Stimulated activated CD4-positive, alpha-beta T cell treated with anti-CD3 and anti-CD28 coated beads, Interleukin-1b, Interleukin-23, amount 100 ng/mL, for 1 hour (primary cell): ENCODE measurements at regions not wholly inside any gene's neighbourhood (a gene's known extent, or its start where the extent isn't known, plus 50 kb on each side); places are given as distances from the start of the nearest gene placed in this dataset.
"Not testable (repeated sequence)": the region's sequence is repeated elsewhere in the genome, so short reads cannot be mapped to it uniquely, and the experiment has no call there.

ENCODE experiments used
- DNase-seq, 2 donors: peaks; one replicate each; pipeline ENCODE4 v3.0.0-alpha.2; 2020; ENCODE audit warnings: low read depth in 2 of 2

- no peak for DNase-seq
Measured at GRCh38 chr1:234960722-234961455, 167.7 kb downstream of the TOMM20 start.

DNA sequence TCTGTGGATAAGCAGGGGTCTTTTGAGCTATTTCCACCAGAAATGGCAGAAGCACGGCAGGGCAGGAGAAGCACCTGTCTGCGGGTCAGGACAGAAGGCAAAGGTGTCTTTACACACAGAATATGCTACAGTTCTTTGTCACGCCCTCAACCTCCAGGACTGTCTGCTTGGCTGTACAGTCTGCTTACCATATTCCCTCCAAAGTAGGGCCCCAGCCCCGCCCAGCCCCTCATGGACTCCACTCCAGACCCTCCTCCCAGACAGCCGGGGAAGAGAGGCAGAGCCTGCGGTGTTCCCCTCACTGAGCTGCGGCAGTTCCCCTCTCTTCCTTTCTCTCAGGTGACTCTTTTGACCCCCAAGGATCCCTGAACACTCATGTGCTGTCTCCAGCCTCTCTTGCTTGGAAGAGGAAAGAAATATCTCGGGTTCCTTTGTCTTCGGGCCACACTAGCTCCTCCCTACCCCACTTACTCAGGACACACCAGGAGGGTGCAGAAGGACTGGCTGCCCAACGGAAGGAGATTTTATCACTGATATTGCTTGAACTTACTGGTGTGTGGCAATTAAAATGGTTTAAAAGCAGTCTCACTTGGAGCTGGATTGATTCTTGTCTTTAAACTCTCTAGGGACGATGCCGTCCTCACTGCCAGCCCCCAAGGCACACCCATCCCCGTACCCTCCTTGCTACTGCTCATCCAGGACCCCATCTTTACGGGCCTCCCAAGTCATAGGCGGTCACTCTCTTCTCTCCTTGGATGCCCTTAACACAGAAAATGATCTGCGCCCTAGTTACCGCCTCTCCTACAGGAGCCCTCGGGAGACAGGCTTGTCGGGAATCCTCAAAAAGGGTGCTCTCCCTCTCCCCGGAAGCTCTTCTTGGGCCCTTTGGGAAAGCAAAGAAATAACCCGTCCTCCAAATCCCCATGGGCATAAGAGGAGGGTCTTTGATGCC, 169.7 kb downstream of the TOMM20 start:
- DNase-seq, result no peak

DNA sequence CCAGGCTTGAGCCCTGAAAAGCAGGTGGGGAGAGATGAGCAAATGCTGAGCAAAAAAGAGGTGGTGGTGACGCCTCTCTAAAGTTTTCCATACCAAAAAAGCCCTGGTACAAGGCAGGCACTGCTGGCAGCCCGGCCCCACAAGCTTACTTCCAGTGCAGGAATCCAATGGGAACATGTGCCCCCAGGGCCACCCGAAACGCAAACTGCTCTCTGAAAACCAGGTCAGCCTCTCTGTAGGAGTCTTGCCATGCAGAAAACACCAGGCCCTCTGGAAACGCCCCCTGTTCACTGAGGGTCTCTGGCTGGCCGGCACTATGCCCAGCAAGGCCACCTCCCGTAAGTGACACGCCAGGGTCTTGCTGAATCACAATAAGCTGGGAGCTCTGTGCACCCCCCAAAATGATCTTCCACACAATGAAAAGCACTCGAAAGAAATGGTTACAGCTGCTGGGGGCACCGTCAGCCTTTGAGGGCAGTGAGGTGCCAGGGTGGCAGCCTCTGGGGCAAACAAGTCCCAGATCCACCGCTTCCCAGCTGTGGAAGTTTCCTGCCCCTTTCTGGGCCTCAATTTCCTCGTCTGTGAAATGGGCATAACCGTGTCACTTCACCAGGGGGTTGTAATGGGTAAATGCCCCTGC, 170.5 kb downstream of the TOMM20 start:
- no peak for DNase-seq

GRCh38 chr1:234957330-234958065, 171.1 kb downstream of the TOMM20 start:
- DNase-seq, result no peak

DNA sequence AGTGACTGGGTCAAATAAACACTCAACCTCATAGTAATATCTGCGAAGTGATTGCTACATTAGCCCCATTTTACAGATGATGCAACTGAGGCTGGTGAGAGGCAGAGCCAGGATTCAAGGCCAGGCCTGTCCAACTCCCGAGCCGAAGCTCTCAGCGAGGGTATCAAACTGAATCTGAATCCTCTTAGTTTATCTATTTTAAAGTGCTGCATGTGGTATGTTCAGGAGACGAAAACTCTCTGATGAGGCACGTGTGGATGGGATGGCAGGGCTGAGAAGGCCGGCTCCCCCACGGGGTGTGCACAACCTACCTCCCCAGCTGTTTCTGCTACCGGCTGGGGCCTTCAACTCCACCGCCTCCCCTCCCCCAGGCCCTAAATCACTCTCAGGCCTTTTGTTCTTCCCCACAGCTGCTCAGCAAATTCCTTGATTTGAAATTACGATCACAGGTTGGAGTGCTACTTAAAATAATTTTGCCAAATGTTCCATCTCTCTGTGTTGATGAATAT, 171.8 kb downstream of the TOMM20 start:
- no peak for DNase-seq

DNA sequence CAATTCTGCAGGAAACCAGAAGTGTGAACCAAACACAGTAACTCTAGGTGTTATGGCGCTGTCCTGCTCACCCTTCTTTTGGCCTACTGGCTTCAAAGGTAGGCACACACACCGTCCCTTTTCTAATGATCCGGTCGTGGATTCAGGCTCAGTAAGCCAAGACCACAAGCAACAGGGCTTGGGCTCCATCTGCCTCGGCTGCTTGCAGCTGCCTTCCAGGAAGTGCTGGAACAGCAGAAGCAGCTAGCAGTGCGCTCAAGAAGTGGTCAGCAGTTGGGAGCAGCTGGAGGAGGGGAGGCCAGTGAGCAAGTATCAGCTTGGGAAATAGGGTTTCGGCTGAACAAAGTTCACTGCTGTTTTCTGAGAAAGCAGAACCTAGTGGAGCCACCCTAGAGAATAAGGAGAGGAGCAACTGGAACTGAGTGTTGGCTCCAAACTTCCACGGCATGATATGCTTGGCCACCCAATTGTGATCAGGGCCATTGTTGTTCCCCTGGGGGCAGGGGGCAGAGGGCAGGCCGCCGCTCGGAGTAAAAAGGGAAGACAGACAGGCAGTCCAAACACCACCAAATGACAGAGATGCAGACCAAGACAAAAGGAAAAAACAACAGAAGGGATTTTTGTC, 173.4 kb downstream of the TOMM20 start:
- DNase-seq, result no peak

DNA sequence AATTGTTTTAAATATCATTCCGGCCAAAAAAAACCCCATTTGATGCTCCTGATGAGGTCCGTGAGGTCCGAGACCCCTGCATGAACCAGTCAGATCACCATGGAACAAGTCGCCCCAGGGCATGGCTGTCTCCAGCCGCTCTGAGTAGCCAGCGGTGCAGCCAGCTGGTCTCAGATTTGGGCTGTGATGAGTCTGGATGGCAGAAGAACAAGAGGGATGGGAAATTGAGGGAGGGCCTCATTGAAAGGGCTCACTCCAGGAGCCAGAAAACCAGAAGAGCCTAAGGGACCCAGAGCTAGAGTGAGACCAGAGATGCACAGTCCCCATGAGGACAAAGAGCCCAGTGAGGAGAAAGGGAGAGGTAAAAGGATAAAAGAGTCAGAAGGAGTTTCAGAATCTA, 174.0 kb downstream of the TOMM20 start:
- DNase-seq, result no peak

DNA sequence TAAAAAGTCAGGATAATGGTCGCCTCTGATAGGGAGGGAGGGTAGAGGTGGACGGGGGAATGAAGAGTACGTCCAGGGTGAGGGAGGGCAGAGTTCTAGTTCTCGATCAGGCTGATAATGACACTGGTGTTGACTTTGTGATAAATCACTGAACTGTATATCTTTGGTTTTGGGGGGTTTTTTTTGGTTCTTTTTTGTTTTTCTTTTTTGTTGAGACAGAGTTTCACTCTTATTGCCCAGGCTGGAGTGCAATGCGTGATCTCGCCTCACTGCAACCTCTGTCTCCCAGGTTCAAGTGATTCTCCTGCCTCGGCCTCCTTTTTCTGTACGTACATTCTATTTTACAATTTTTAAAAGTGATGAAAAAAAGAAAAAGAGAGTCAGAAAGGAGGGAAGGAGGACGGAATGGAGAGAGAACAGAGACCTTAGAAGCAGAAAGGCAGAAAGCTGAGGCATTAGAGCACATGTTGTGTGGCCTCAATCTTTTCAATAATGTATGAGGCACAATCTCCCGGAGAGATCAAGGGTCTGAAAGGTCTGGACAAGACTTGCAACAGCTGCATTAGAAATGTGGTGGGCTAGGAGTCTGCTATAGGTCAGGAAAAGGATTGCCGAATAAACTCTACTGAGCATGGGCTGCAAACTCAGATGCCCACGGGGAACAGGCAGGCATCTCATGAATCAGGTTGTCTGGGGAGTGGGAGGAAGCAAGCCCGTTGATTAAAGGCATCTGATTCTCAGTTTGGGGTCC, 174.8 kb downstream of the TOMM20 start:
- DNase-seq, result no peak

DNA sequence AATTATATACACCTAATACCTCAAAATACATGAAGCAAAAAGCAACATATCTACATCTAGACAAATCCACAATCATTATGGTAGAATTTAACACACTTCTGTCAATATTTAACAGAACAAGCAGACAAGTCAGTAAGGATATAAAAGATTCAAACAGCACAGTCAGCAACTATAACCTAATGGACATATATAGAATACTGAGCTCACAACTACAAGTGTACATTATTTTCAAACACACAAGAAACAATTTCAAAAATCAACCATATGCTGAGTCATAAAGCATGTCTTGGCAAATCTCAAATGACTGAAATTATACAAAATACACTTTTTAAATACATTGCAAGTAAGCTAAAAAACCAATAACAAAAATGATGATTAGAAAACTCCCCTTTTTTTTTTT, 178.0 kb downstream of the TOMM20 start:
- DNase-seq, result no peak

DNA sequence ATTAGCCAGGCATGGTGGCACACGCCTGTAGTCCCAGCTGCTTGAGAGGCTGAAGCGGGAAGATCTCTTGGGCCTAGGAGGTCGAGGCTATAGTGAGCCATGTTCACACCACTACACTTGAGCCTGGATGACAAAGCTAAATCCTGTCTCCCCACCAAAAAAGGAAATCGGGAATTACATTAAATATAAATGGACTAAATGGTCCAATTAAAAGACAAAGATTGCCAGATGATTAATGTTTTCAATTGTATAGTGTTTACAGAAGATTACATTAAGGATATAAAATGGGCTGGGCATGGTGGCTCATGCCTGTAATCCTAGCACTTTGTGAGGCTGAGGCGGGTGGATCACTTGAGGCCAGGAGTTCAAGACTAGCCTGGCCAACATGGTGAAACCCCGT, 179.1 kb downstream of the TOMM20 start:
- DNase-seq, result not testable (repeated sequence)

DNA sequence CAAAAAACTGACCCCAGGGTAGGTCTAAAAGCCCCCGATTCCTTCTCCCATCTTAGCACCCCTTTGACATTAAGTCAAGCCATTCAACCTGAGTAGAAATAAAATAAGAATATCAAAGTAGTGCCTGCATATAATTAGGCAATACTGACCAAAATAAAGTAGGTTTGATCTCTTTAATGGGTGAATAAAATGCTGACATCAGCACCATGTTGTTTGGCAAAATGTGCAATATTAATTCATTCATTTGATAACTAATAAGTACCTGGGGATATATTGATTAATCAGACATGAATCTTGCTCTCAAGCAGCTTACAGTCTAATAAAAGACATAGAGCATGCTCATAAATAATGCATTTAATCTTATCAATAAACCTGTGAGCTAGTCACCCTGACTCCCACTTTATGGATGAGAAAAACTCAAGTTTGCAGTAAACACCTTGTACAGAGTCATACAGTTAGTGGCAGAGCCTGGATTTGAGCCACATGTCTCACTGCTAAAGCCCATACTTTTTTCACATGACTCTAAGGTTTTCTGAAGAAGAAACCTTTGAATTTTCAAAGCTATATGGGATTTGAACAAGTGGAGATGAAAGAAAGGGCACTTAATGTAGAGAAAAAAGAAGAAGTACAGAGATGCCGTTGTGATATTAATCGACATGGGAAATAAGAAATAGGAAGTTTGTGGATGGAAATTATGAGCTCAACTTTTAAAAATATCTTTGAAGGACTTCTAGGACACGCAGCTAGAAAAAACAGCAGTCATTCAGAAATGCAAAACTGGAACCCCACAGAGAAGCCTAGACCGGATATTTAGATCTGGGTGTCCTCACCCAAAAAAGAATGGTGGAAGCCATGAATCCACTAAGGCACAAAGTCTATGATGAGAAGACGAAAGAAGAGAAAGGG, 183.9 kb downstream of the TOMM20 start:
- no peak for DNase-seq

DNA sequence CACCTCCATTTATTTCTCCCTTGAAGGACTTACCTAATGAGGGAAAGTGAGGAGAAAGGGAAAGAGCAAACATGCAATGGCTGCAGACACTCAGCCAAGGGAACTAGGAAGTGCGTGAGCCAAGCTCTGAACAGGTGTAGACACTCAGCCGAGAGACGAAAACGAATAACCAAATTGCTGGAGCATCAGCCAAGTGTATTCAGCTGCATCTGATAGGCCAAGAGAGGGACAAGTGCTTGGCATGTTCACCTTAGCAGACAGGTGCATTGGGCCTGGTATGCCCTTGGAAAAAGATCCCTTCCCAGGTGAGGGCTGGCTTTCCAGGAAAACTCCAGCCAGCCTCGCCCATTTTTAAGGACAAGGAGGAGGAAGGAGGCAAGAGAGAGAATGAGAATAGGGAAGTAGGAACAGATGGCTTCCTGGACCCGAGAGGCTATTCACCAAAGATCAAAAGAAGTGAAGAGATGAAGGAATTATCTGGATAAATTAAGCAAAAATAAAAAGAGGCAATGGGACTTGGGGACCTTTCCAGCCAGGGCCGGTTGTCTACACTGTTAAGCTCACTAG, 184.7 kb downstream of the TOMM20 start:
- no peak for DNase-seq

- no peak for DNase-seq
Measured at GRCh38 chr1:234942879-234943506, 185.6 kb downstream of the TOMM20 start.

DNA sequence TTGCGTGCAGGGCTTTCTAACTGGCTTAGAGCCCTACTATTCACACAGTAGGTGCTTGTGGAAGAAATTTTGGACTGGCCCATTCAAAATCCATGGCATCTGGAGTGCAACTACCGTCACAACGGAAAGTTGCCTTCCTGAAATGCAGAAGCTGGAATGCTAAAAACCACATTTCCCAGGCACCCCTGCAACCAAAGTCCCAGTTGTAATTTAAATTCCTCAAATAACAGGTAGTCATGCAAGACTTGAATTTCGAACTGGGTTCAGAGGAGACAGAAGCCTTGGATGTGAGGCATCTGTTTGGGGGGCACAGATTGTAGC, 186.7 kb downstream of the TOMM20 start:
- DNase-seq, result no peak

GRCh38 chr1:234941321-234942011, 187.2 kb downstream of the TOMM20 start:
- no peak for DNase-seq

GRCh38 chr1:234940841-234941240, 187.8 kb downstream of the TOMM20 start:
- no peak for DNase-seq

GRCh38 chr1:234938924-234939323, 189.7 kb downstream of the TOMM20 start:
- no peak for DNase-seq

DNA sequence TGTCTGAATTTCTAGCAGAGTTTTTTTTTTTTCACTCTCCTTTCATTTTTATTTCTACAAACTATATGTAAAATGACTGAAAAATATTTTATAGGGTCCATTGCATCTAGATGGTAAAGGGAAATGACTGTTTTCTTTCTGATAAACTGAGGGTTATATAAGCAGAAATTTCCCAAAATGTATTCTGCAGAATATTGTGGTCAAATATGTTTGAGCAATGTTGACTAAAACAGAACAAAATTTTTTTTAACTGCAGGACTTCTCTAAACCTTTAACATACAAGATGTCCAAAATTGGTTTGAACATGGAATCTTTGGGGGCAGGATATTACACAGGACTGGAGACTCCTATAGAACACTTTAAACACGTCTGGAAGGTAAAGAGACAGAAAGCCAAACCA, 190.5 kb downstream of the TOMM20 start:
- DNase-seq, result no peak
